ENCODE measurements at regions not wholly inside any gene's neighbourhood (a gene's known extent, or its start where the extent isn't known, plus 50 kb on each side); places are given as distances from the start of the nearest gene placed in this dataset.

GRCh38 chr16:60731329-60732050, 1304.7 kb downstream of the CDH8 start:
- Histone ChIP-seq H3K4me1 (no peaks in the 10 kb centered on the region), H3K4me3 (no peak overlapping the region), H3K4me2 (no peak overlapping the region), H3K9me3 (no peaks in the 10 kb centered on the region; the same call in 2 of the 3 replicates), H3K27ac (no peak overlapping the region)
- CTCF ChIA-PET, result no interaction called here
- POLR2A ChIA-PET, result no interaction called here
- no peak for ATAC-seq
- TF ChIP-seq POLR2AphosphoS2 (conservative IDR thresholded peaks at IDR 0.05; ENCODE audit: low read length) (no peak), CTCF (IDR thresholded peaks at IDR 0.05) (no peak), HOXA7 (CRISPR knock-in tag; IDR thresholded peaks at IDR 0.05) (no peak), HMGXB4 (CRISPR knock-in tag; IDR thresholded peaks at IDR 0.05; ENCODE audit: borderline replicate concordance) (no peak), NFE2L2 (conservative IDR thresholded peaks at IDR 0.05; ENCODE audit: low read length) (no peak)
- DNase-seq (ENCODE audit: low read depth in 1 of 2, low spot score in 1 of 2), result no peak
- 17% methylated on average over 5 of the region's 5 CpGs for WGBS (ENCODE audit: missing lambda C conversion rate)
- no peak for FAIRE-seq

- H3K27ac ChIP-seq, result no peak overlapping the region
- no peak for ATAC-seq
- CTCF ChIA-PET, result no interaction called here
- H3K4me2 ChIP-seq, result no peak overlapping the region
- no peaks in the 10 kb centered on the region for H3K9me3 ChIP-seq
- no peak for TF ChIP-seq BCL3 (IDR thresholded peaks at IDR 0.05)
- no peak for TF ChIP-seq FOXS1 (CRISPR knock-in tag; IDR thresholded peaks at IDR 0.05)
- no peak for TF ChIP-seq MYC (IDR thresholded peaks at IDR 0.05; ENCODE audit: borderline replicate concordance, low read length)
- TF ChIP-seq ZNF302 (CRISPR knock-in tag; IDR thresholded peaks at IDR 0.05), result no peak
- no peak for TF ChIP-seq RFX5 (IDR thresholded peaks at IDR 0.05)
- no peak for TF ChIP-seq SMC3 (IDR thresholded peaks at IDR 0.05)
- no peak for TF ChIP-seq BHLHE40 (IDR thresholded peaks at IDR 0.05; ENCODE audit: low read depth, low read length)
- no peak for TF ChIP-seq SREBF2 (IDR thresholded peaks at IDR 0.05)
- no peak for TF ChIP-seq JUN (IDR thresholded peaks at IDR 0.05)
- TF ChIP-seq NPAS2 (CRISPR knock-in tag; IDR thresholded peaks at IDR 0.05; ENCODE audit: borderline replicate concordance), result no peak
- no peak for TF ChIP-seq KDM5A (IDR thresholded peaks at IDR 0.05)
- no peak for TF ChIP-seq HOXA7 (CRISPR knock-in tag; IDR thresholded peaks at IDR 0.05)
- no peak for TF ChIP-seq MAZ (IDR thresholded peaks at IDR 0.05; ENCODE audit: borderline replicate concordance, low read depth, low read length)
- TF ChIP-seq POLR2A (IDR thresholded peaks at IDR 0.05; ENCODE audit: low read length), result no peak
- TF ChIP-seq PBX3 (IDR thresholded peaks at IDR 0.05), result no peak
- no peak for TF ChIP-seq RCOR1 (IDR thresholded peaks at IDR 0.05; ENCODE audit: low read depth, low read length)
- TF ChIP-seq FOSL2 (IDR thresholded peaks at IDR 0.05), result no peak
- TF ChIP-seq FOSL2 (CRISPR knock-in tag; IDR thresholded peaks at IDR 0.05), result no peak
- no peak for TF ChIP-seq CEBPB (IDR thresholded peaks at IDR 0.05)
- TF ChIP-seq NR3C1 (IDR thresholded peaks at IDR 0.05), result no peak
- no peak overlapping the region for H3K4me3 ChIP-seq
- POLR2A ChIA-PET, result no interaction called here
- FAIRE-seq, result no peak
- no peaks in the 10 kb centered on the region for H3K4me1 ChIP-seq
- no peak for DNase-seq (ENCODE audit: low read depth in 1 of 2, low spot score in 1 of 2)
These were observed 1307.2 kb downstream of the CDH8 start for GRCh38 chr16:60729051-60729450.
